ENCODE measurements at regions not wholly inside any gene's neighbourhood (a gene's known extent, or its start where the extent isn't known, plus 50 kb on each side); places are given as distances from the start of the nearest gene placed in this dataset.

DNA sequence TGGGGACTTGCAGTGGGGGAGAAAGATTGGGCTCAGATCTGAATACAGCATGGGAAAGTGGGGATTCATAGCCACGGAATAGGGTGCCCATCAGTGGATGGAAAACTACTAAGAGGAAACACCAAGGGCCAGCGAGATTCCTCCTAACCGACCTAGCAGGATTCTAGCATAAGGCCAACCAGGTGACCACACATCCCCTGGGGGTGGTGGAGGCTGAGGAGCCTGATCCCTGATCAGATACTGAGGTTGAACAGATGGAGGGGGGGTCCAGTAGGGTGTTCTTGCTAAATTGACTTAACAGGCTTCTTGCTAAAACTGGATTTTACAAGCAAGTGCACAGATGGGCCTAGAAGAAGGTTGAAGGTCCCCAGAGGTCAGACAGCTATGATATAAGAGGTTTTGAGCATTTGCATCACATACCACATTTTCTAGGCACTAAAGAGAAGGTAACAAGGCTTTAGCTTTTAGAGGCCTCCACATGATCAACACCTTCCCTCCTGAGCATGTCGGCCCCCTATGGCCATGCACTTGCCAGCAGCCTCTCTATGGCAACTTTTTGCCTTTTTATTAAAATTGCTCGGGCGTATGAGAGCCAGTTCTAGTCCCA lies 69.1 kb upstream of the PUDP start:
- ATAC-seq = no peak

DNA sequence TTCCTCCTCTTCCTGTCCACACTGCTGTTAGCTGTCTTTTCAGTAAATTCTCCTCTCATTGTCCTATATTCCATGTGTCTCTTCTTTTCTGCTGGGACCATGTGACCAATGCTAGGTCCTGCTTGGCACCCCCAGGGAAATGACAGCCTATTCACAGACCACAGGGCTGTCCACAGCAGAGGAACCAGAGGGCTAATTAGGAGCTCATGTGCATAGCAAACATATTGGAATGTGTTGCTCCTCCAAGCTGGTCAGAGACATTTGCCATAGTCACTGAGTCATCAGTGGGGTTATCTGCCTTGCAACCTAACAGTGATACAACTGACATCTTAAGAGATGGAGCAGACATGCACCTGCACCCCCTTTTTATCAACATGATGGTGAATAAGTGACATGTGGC lies 67.9 kb upstream of the PUDP start:
- ATAC-seq = no peak

DNA sequence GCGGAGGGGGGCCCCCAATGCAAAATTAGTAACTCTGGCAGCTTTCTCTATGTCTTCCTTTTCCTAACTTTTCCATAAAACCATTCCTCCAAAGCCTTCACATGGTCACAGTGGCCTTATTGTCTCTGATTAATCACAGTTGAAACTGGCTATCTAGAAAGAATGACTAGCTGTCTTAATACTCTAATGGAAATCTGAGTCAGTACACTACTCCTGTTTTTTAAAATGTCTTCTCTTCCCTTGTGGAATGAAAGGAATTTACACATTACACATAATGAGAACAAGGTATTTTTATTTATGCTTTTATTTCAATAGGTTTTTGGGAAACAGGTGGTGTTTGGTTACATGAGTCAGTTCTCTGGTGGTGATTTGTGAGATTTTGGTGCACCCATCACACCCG lies 66.3 kb upstream of the PUDP start:
- ATAC-seq = no peak

DNA sequence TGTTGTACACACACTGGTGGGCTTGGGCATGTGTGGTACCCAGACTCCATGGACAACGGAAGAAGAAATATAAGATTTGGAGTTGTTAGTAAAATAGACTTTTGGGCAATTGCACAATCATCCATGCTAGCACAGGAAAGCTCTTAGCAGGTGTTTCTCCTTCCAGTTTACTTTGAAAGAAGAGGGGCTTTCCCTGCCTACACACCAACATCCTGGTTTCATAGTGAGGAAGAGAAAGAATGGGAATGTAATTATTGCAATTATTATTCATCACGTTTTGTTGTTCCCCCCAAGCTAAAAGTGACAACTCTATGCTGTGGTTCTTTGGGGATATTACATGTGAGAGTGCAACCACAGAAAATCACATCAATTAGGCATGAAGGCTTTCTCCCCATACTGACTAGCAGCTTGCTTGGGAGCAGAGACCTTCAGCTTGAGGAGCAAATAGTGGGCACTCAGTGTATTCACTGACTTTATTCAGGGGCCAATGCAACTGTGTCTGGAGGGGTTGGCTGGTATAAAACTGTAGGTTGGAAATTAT lies 57.2 kb upstream of the PUDP start:
- no peak for ATAC-seq

DNA sequence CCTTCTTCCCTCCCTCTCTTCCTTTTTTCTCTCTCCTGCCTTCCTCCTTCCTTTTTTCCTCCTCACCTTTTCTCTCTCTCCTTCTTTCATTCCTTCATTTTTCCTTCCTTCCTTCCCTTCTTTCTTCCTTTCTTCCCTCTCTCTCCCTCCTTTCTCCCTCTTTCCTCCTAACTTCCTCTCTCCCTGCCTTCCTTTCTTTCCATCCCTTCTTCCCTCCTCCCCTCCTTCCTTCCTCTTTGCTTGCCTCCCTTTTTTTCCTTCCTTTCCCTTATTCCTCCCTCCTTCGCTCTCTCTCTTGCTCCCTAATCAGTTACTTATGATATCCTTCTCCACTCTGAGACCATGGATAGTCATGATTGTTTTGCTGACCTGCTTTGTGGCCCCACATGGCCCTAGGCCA lies 56.7 kb upstream of the PUDP start:
- ATAC-seq = no peak

DNA sequence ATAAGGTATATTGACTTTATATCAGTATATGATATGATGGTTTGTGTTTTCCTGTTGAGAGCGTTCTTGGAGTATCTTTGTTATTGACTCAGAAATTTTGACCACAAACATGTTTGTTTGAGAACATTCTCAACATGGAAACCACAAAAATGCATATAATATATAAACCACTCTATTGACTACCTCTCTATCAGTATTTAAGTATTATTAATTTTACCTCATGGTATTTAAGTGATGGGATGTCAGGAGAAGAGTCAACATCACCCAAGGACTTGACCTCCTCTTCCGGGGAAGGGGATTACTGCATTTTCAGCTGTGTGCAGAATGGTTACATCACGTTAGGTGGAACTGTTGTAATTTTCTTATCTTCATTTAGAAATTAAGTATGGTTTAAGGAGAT lies 54.3 kb upstream of the PUDP start:
- ATAC-seq = no peak

DNA sequence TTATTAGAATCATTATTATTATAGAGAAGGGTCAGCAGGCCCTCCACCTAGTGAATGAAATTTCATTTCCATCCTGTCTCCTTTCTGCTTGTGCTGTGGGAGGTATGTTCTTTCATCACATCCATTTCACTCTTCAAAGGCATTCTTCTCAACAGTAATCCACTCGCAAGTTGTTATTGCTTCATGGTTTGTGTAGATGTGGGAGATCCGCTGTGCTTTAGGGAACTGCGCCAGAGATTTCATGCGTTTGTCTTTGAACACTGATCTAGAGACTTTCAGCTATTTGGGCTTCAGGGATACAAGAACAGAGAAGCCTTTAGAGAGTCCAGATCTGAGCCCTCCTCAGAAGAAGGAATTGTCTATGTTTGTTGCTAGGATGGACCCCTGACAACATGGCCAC lies 53.5 kb upstream of the PUDP start:
- no peak for ATAC-seq

DNA sequence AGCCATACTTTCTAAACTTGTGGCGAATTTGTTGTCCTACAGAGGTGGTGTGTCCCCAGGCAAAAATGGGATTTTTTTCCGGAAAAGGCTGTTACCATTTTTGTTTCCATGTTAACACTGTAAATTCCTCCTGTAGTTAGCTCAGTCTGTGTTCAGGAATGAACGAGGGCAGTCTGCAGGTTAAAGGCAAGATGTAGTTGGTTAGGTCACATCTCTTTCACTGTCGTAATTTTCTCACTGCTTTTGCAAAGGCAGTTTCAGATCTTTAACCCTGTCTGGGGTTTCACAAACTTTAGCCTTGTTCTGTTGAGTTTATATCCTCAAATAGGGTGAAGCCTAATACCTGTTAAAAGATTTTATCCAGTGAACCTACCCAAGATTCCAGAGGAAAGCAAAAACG lies 50.5 kb upstream of the PUDP start:
- no peak for ATAC-seq
